NCI-H187 (cell line): ENCODE measurements at regions not wholly inside any gene's neighbourhood (a gene's known extent, or its start where the extent isn't known, plus 50 kb on each side); places are given as distances from the start of the nearest gene placed in this dataset.

Experiments
- DNase-seq, 2 experiments: peaks; one replicate each; lab custom pipeline; 2025; lab: John Stamatoyannopoulos, UW

DNA sequence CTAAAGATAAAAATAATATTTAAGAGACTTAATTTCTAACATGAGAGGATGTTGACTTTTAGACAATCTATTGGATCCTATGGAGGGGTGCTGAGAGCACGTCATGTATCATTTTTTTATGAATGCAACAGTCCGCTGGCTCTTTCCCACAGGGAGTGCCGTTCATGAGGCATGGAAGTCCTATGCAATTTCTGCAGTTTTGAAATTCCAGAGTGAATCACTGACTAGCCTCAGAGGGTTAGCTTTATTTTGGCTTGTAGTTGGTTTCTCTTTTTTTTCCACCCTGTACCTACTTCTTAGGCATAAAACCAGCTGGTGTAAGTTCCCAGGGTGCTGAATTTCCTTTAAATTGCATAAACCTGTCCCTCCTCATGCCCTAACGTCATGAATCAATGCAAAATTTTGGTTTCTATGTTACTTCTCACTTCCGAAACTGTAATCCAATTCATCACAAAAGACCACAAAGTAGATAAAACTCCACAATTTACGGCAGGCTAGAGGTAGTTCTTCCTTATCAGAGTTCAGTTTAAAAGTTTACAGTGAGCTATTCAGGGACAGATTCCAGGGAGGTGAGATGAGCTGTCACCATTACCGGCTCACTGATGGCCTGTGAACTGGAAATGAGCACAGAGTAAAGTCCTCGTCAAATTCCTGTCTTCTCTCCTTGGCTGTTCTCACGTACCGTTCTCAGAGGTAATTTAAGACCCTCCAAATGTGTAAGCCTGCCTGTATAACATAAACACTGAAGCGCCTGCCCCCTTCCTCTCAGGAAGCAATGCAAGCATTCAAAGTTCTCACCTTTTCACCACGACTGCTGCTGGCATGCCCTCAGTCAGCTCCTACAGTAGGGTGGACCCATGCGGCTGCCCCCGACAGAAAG is 216.6 kb upstream of the SLC10A2 start:
- no peak for DNase-seq

DNA sequence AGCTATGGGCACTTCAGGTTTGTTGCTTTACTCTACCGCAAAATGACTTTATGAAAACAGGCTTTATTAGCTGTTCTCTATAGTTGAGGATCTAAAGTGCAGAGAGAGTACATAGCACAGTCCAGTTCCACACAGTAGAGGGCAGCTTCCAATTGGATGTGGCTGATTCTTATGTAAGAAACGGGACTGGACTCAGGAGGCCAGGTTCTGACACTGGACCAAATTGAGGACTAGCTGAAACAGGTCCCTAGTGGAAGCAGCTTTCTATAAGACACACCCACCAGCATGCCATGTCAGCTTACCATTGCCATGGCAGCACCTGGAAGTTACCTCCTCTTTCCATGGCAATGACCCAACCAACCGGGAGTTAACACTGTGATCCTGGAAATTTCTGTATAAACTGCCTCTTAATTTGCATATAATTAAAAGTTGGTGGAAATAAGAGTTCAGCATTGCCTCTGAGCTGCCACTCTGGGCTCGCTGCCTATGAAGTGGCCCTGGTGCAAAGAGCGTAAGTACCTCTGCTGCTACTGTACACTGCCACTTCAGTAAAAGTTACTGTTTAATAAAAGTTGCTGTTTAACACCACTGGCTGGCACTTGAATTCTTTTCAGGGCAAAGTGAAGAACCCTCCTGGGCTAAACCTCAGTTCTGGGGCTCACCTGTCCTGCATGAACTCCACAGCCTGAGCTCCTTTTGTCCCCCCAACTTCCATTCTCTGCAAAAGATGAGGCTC is 211.9 kb upstream of the SLC10A2 start:
- DNase-seq, result no peak

DNA sequence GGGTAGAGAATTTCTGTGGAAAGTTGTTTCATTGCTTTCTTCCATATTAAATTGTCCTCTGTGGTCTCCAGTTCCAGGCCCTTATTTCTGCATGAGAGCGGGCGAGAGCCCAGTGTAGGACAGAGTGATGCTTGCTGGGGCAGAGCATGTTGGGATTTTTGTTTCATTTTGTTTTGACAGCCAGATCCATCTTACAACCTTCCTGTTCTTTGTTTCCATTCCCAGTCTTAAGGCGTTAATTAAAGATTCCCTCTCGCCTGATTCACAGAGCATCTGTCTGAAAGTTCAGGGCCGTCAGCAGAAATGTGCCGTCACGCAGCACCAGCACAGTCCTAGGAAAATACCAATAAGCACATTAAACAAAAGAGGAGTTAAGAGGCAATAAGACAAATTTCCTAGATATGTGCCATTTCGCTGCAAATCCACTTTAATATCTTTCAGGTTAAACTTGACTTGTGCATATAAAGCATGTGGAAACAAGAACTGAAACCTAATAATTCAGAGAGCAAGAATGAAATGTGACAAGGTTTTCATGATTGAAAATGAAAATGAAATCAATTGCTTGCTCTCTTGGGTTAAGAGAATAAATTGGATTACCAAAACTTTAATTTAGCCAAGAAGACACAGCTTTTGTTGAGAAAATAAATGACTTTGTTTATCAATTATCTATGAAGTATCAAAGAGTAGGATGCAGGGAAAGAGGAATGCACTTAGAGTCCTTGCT is 210.7 kb upstream of the SLC10A2 start:
- DNase-seq, result no peak

DNA sequence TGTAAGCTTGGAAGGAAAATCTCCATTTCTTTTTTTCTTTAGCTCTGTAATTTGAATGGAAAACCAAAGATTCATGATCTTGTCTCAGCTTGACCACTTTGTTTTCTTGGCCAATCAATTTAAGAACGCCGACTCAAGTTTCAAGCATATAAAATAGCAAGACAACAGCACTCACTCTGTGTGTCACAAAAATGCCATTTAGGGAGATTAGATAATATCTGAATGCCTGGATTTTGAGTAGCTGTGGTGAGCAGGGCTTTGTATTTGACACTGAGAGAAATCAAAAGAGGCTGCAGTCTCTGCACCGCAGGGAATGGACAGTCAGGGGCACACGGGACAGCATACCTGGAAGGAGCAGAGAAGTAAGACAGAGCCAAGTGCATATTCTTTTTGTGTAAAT is 209.5 kb upstream of the SLC10A2 start:
- no peak for DNase-seq

DNA sequence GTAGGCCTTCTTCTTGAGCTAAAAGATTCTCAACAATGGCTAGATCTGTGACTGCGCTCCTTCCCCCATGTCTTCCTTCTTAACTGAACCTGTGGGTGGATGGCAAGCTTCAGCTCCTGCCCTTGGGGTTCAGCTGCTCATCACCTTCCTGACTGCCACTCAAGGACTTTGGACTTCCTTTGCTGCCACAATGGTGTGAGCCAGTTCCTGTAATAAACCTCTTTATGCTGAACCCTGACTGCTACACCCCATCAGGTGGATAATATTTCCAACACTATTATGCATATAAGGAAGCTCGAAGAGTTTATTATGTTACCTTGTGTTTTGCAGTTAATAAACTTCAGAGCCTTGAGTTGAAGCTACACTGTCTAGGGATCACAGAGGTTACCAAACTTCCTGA is 208.9 kb upstream of the SLC10A2 start:
- DNase-seq, result no peak

DNA sequence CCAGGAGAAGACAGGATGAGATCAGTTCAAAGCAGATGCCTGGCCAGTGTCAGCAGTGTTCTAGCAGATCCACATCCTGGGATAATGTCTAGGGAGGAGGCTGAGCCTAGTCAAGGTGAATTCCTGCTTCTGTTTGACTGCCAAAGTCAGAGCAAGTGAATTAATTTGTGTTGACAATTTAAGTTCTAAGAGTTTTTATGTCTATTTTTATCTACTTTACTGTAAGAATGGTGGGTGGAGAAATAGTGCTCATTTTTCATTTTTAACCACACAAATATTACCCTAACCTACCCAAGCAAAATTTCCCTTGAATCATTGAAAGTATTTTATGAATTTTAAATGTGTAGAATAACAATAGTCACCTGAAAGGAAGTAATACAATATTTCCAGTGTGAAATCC is 207.6 kb upstream of the SLC10A2 start:
- DNase-seq, result no peak

DNA sequence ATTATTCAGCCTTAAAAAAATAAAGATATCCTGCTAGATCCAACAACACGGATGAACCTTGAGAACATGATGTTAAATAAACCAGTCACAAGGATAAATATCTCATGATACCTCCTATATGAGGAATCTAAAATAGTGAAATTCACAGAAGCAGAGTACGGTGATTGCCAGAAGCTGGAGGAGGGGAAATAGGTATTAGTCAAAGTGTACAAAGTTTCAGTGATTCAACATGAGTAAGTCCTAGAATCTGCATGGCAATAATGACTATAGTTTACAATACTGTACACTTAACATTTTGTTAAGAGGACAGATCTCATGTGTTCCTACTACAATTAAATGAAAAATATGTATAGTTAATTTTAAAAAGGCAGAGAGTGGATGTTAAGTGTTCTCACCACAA is 206.6 kb upstream of the SLC10A2 start:
- no peak for DNase-seq

DNA sequence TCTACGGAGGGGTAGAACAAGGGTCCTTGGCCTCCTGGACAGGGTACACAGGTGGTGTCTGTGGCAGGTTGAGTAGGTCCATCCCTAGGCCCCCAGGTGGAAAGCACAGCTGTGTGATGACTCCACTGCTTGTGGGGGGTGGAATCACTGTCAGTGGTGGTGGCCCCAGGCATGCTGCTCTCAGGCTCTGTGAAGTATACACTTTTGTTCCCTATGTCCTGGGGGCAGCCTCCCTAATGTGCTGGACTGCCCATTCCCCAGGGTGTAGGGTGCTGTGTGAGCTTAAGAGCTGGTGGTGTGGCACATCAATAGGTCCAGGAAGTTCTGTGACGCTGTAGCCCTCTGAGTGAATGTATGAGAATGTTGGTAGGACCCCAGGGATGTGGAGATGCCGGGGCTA is 197.2 kb upstream of the SLC10A2 start:
- no peak for DNase-seq

DNA sequence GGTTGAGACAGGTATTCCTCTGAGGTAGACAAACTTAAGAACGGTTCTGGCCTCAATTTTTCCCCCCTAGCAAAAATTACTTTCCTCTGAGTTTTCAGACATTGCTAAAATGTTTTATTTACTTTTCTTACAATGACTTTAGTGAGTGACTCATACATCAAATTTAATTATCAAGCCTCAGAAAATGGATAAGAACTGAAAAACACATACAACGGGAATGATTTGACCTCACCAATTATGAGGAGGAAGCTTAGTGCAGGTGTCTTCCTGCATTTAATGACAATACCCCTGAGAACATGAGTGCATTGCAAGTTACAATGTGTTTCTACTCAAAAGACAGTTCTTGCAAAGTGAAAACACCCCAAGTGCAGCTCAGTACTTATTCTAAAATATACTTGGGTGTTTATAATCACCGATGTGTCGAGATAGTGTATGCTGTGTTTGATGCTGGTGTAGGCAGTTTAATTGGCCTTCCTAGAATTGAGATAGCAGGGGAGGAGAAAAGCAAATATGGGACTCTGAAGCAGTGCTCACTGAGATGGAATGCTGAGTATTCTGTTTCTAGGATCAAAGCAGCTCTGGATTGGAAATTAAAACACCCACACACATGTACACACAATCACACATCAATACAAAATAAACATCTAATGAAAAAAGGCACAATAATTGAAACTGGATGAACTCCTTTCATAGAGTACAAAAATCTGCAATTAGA is 189.5 kb upstream of the SLC10A2 start:
- no peak for DNase-seq

DNA sequence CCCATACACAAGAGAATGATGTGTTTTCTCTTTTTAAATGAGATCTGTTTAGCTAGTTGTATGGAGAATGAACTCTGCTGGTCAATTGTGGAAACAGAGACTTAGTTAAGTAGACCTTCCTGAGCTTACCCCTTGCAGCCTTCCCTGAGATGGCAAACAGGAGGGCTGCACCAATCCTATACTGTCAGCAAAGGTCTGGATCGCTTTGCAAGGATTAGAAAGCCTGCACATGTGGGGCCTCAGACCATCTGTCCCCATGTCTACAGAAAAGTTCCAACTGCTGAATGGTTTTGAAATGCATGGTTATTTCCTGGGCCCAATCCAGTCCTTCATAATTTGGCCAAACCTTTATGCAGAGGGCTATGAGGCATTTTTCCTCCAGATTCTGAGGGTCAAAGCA is 183.9 kb upstream of the SLC10A2 start:
- DNase-seq, result no peak

DNA sequence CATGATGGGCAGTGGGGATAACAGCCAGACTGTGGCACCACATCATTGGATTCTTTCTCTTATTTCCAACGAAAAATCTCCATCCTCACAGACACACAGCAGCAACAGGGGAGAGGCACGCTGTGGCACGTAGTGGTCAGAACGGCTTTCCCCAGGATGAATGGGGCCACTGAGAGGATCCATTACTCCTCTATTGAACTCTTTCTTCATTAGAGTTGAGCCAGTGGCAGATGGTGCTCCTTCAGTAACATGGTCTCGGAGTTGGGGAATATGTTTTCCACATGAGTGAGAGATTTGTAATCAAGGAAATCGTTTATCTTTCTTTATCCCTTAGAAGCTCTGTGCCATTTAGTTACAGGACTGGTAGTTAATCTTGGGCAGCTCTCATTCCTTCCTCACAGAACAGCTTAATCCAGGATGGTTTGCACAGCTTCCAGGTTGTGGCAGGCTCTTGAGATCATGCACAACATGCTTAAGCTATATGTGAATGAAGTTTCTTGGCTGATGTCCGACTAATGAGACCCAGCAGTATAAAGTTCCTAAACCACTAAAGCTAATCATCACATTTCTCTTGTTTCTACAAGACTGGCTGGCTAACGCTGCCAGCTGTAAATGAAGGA is 180.5 kb upstream of the SLC10A2 start:
- DNase-seq, result no peak

DNA sequence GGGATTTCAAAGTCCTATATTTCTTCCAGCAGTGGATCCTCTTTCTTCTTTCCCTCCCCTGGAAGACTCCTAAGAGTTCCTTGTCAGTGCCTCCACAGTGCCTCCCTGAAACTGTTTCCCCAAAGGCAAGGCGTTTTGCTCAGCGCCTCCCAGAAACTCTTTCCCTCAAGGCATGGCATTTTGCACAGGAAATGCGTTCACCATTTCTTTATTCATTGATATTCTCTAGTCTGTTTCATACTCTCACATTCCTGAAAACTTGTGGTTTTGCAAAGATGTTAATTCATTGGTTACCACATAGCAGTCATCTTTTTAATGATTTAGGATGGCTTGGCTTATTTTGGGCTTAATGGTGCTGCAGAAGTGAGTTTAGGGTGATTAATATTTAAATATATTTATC is 177.3 kb upstream of the SLC10A2 start:
- DNase-seq, result no peak

DNA sequence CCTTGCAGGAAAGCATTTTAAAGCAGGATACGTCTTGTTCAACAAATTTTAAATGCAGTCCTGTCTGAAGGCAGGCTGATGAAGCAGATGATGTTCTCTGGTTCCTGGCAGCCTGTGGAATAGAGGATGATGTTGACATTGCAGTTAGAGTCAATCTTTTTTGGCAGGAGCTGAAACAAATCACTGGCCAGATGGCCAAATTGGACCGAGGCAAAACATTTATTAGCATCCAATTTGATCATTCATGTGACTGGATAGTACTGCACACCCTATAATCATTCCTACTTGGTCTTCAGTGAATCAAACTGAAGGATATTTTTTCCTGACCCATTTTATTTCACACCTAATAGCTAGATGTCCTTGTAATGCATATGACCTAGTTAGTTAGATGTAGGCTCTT is 172.2 kb upstream of the SLC10A2 start:
- DNase-seq, result no peak

DNA sequence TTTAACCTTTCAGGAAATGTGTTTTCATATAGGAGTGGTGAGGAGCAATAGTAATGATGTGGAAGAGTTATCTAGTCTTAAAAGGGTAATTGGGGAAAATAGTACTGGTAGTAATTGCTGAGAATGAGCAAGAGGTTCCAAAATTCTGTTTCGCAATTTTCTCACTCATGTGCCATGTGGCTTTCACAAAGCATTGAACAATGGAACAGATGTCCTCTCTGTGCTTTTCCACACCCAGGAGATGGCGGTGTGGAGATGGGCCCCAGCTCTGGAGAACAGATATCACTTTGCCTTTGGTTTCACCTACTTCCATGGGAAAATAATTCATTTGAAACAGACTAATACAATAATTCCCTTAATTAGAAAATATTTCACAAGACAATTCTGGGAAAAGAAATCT is 170.0 kb upstream of the SLC10A2 start:
- no peak for DNase-seq

DNA sequence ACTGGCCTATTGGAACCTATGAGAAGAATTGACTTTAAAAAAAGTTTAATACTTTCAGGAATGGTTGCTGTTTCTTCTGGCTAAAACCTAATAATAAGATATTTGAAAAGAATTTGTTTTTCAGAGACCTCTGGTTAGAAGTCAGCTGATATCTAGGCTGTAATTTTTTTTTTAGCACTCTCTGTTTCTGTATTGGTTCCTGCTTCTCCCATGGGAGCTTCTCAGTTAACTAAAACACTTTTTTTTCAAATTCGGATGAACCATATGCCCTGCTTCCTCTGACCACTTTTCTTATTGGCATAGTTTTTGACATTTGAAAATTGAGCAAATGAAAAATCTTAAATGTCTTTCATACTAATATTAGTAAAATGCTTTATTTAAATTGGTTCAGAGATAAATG is 163.5 kb upstream of the SLC10A2 start:
- DNase-seq, result no peak

DNA sequence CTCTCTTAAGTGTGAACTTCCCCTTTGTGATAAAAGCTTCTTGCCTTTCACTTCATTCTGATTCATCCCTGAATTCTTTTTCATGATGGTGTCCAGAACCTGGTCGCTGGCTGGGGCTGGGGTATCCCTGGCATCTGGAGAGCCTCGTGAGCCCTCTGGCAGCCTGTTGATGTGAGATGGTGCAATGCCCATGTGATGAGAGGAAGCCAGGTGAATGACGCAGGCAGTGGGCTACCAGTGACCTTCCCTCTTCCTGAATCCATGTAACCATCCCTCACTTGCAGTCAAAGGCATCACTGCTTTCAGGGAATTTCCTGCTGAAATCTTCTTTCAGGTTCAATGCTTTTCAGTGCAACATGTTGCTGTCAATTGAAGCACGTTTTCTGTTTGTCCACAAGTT is 158.6 kb upstream of the SLC10A2 start:
- no peak for DNase-seq

DNA sequence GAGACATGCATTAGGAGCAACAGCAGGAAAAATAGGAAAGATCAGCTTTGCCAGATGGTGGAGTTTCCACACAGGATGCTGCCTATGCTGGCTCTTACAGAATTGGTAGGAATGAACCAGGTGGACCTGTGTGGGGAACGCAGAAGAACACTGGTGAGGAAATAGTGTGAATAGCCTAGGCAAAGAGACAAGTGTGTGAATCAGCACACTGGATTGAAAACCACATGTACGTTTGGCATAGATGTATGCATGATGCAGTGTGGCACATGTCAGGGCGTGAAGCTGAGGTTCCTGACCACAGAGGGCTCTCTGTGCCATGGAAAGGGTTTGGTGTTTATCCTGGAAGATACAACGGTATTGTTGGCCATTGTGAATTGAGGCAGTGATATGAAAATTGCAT is 156.5 kb upstream of the SLC10A2 start:
- no peak for DNase-seq

DNA sequence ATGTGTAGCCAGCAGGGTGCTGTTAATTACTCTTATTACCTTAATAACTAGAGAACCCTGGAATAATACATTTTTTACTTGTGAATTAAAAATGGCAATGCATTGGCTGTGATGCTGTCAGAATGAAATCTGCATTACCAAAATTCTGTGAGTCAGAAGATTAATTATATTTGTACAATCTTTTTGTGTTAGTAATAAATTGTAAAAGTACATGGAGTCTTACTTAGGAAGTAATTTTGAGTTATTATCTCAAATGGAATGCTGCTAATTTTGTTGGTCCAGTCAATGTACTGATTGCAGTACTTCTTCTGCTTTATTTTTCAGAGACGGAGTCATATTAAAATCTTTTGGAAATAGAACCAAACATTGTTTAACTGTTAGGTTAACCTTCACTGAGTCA is 152.0 kb upstream of the SLC10A2 start:
- no peak for DNase-seq

DNA sequence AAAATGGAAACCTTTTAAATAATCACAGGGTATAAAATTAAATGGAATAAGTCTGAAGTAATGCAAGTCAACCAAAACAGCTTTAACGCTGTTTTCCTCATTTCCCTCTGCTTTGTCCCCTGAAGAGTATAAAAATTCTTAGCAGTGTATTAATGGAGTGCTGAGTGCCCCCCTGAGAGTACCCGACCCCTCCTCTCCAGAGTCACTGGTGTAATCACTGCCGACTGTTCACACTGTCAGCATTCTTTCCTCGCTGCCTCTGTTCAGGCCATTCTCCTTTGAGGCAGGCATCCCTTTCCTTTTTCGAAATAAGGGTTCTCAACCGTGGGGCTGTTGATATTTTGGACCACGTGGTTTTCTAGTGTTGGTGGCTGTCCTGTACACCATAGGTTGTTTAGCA is 146.9 kb upstream of the SLC10A2 start:
- DNase-seq, result peak; percentile 22 to 32

DNA sequence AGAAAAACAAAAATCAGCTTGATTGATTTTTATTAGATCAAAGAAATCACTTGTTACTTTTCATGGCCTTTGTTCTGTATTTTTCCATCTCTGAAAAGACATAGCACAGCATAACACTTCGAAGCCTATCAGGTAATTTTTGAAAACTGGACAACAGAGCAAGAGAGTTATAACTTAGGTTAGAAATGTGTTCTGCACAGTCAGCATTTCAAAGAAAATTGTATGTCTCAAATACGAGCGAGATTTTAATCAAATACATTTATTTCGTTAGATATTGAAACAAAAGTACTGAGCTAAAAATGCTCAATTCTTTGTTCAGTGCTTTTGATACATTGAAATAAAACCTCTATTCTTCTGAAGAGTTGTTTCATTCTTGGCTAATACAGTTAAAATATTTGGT is 144.1 kb upstream of the SLC10A2 start:
- DNase-seq, result no peak

DNA sequence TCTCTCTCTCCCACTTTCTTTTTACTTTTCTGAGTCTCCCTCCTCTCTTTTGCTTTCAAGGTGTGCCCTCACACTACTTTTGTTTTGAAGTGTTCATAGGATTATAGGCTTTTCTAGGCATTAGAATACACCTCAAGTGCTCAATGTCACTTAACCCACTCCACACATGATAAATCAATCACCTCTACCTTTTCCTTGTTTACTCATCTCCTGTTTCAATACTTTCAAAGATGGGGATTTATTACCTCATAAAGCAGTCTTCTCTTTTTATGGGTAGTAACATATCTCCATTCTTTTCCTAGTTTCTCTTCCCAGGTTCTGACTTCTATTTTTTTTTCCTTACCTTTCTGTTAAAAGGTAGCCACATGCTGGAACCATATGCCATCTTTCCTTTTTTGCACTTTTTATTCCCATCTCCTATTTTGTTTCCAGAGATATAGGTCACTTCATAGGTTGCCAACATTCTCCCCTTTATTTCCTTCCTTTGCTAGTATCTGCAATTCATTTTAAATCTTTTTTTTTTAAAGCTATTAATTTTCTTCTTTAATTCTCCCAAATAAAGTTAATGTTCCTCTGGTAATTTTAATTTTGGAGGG is 137.6 kb upstream of the SLC10A2 start:
- DNase-seq, result peak in 1 of 2 experiments; percentile 89
